ENCODE measurements at regions not wholly inside any gene's neighbourhood (a gene's known extent, or its start where the extent isn't known, plus 50 kb on each side); places are given as distances from the start of the nearest gene placed in this dataset.

DNA sequence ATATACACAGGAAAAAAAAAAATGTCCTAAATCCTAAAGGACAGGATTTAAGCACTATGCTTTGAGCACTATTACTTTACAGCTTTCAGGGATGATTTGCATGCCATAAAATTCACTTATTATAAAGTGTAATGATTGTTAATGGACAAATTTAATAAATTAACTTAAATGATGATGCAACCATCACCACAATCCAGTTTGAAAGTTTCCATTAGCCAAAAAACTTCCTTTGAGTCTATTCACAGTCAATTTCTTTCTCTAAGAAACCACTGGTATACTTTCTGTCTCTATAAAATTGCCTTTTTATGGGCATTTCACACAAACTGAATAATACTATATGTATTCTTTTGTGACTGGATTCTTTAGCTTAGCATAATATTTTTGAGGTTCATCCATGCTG, 111.1 kb upstream of the RIOK3 start:
- TF ChIP-seq, protein P1, sequence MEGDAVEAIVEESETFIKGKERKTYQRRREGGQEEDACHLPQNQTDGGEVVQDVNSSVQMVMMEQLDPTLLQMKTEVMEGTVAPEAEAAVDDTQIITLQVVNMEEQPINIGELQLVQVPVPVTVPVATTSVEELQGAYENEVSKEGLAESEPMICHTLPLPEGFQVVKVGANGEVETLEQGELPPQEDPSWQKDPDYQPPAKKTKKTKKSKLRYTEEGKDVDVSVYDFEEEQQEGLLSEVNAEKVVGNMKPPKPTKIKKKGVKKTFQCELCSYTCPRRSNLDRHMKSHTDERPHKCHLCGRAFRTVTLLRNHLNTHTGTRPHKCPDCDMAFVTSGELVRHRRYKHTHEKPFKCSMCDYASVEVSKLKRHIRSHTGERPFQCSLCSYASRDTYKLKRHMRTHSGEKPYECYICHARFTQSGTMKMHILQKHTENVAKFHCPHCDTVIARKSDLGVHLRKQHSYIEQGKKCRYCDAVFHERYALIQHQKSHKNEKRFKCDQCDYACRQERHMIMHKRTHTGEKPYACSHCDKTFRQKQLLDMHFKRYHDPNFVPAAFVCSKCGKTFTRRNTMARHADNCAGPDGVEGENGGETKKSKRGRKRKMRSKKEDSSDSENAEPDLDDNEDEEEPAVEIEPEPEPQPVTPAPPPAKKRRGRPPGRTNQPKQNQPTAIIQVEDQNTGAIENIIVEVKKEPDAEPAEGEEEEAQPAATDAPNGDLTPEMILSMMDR (IDR thresholded peaks at IDR 0.05) = no peak
- TF ChIP-seq POLR2A (IDR thresholded peaks at IDR 0.05) = no peak
